ENCODE measurements at regions not wholly inside any gene's neighbourhood (a gene's known extent, or its start where the extent isn't known, plus 50 kb on each side); places are given as distances from the start of the nearest gene placed in this dataset.
"Not testable (repeated sequence)": the region's sequence is repeated elsewhere in the genome, so short reads cannot be mapped to it uniquely, and the experiment has no call there.

- intact Hi-C loops (cut with DNase I, micrococcal nuclease); DNase-seq; ATAC-seq: not testable (repeated sequence)
Measured at GRCh38 chr5:63083689-63084088, 505.1 kb downstream of the LRRC70 start.

GRCh38 chr5:63081402-63081801, 502.8 kb downstream of the LRRC70 start:
- intact Hi-C loops (cut with DNase I, micrococcal nuclease) = no loop called here
- DNase-seq = no peak
- no peak for ATAC-seq

DNA sequence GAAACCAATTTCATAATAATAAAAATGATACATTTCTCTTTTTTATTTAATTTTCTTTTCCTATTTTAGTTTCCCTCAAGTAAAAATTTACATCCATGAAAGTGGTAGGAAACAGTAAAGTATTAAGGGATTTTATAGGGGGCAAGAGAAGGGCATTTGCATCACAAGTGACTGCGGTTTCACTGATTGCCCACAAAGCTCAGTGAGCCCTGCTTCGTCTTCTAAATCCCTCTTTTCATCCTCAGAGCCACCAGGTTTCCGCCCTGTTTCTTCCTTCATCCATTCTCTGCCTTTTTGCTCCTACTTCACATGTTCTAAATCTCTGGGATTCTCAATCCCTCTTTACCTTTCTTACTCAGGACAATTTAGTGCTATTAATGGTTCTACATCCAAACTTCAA, 491.4 kb downstream of the LRRC70 start:
- ATAC-seq (no peak), DNase-seq (no peak)
- intact Hi-C loops (cut with DNase I, micrococcal nuclease) = no loop called here

DNA sequence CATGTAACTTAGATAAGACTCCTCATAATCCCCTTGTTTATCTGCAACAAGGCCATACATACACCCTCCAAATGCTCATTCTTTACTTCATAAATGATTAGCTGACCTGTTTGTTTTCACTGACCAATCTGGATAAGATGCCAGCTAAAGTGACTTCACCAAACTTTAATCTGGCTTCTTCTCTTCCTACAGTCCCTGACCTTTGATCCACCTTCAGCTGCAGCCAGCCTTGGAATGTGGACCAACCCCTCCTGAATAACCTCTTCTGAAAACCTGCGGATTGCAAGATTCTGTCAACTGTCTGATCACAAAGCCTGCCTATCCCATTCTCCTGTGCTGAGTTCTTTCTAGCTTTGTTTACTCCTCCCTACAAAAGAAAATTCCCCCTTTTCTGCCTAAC, 476.8 kb downstream of the LRRC70 start:
- intact Hi-C loops (cut with DNase I, micrococcal nuclease) = no loop called here
- DNase-seq (no peak), ATAC-seq (no peak)

DNA sequence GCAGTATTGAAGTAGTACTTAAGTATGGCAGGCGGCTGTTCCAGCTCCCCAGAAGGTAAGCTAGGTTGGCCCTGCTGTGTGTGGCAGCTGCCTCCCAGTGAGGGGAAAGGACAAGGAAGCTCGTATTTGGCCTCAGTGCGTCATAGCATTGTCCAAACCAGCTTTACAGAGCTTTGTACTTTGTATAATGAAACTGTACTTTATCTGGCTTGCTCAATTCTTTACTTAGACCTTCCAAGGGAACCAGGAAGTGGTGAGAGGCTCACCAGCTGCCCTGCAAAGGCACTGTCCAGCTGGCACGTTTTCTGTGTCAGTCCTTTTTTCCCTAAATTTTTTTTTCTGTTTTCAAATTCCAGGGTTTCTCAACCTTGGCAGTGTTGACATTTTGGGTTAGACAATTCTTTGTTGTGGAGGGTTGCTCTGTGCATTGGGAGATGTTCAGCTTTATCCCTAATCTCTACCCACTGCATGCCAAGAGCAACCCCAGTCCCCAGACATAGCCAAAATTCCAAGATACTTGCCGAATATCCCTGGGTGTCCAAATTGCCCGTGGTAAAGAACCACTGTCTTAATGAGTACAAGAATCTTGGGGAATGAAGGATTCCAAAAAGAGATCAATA, 474.5 kb downstream of the LRRC70 start:
- intact Hi-C loops (cut with DNase I, micrococcal nuclease) = no loop called here
- DNase-seq = no peak
- no peak for ATAC-seq

DNA sequence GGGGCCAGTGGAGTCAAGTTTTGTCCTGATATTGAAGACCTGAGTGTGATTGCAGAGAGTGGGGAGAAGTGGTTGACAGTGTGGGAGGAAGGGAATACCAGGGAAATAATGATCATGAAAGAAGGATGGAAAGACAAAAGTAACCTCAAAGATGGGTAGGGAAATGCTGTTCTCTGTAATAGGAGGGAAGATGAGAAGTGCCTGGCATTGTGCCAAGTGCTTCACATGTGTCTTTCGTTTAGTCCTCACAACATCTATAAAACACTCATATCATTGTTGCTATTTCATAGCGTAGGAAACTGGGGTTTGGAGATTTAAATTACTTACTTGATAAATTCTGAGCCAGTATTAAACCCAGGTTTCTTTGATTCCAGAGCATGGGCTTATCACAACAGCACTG, 472.3 kb downstream of the LRRC70 start:
- intact Hi-C loops (cut with DNase I, micrococcal nuclease) = no loop called here
- no peak for ATAC-seq

DNA sequence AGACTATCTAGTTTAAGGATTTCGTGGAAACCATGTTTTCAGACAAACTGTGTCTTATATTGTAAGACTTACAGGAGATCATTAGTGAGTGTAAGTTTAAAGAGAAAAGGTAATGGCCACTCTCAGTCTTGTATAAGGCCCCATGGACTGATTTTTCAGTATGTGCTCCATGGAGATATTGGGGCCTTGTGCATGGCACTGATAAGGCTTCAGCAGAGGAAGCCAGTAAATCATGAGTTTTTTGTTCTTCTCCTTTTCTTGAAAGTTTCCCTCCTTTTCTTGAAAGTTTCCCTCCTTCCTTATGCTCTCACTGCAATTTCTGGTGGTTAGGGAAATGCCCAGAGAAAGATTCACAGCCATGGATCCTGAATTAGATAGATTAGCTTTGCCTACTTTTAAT, 471.3 kb downstream of the LRRC70 start:
- ATAC-seq (no peak), DNase-seq (no peak)
- intact Hi-C loops (cut with DNase I, micrococcal nuclease) = no loop called here

More for the DNA sequence above, 472.3 kb downstream of the LRRC70 start:
- DNase-seq = no peak

GRCh38 chr5:63043792-63044191, 465.2 kb downstream of the LRRC70 start:
- ATAC-seq = no peak
- intact Hi-C loops (cut with DNase I, micrococcal nuclease) = no loop called here
- no peak for DNase-seq

GRCh38 chr5:63032343-63032742, 453.7 kb downstream of the LRRC70 start:
- no peak for DNase-seq
- ATAC-seq = no peak
- intact Hi-C loops (cut with DNase I, micrococcal nuclease) = no loop called here

DNA sequence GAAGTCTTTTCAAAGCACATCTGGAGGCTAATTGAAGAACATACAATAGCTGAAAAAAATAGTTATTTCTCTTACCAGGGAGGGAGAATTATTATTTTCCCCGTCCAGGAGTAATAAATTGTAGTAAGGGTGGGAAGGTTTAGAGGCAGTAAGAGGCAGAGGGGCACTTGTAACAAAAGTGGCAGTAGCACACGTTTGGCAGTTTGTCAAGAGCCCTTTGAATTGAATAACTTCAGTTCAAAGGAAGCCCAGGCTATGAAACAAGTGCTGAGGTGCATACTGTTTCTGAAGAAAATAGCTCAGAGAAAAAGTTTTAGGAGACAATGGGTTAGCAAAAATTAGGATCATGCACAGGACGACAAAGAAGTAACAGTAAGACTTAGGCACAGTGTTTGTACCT, 451.3 kb downstream of the LRRC70 start:
- intact Hi-C loops (cut with DNase I, micrococcal nuclease) = no loop called here
- ATAC-seq (no peak), DNase-seq (no peak)

DNA sequence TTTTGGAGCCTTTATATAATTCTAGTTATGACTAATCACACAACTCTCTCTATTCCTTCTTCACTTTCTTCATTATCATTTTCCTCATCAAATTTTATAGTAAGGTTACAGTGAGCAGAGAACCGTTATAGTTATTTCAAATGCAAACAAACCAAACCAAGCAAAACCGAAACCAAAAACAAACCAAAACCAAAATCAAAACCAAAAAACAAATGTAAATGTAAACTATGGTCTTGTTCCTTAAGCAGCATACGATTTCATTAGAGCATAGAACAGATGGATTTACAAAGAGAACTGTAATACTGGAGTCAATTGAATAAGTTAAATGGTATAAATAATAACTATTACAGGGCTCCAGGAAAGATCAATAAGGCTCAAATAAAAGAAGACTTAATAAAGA, 447.1 kb downstream of the LRRC70 start:
- ATAC-seq (no peak), DNase-seq (no peak)
- intact Hi-C loops (cut with DNase I, micrococcal nuclease) = no loop called here

DNA sequence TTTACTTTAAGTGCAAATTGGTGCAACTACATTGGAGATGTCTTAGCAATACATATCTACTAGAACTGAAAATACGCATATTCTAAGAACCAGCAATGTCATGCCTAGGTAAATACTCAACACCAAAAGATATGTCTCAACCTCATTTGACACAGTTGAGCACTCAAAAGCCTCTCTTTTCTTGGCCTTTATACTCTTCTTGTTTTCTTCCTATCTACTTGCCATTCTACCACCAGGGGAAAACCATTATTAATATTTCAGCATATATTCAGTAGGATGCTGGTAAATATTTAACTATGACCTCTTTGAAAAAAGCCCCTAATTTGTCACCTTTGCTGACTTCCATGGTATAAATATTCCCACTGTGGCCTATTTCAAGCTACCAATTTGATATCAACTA, 443.8 kb downstream of the LRRC70 start:
- no peak for DNase-seq
- ATAC-seq = no peak
- intact Hi-C loops (cut with DNase I, micrococcal nuclease) = no loop called here

DNA sequence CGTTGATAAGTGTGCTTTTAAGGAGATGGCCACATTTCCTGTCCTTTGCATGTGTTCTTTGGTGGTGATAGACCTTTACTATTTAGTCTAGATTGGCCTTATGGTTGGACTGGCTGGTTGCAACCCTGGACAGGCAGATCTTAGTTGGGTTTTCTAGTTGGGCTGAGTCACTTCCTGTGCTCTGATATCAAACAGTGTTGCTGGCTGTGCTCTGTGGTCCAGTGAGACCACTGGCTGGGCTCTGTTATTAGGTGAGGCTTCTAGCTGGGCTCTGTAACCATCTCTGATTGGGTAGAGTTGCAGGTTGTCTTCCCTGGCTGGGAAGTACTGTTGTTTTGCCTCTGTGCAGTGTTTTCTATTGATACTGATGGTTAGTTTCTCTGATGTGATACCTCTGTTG, 432.5 kb downstream of the LRRC70 start:
- intact Hi-C loops (cut with DNase I, micrococcal nuclease) = no loop called here
- no peak for DNase-seq
- no peak for ATAC-seq

GRCh38 chr5:63008195-63008594, 429.6 kb downstream of the LRRC70 start:
- intact Hi-C loops (cut with DNase I, micrococcal nuclease) = no loop called here
- DNase-seq = no peak
- no peak for ATAC-seq

GRCh38 chr5:62994842-62995241, 416.2 kb downstream of the LRRC70 start:
- intact Hi-C loops (cut with DNase I, micrococcal nuclease); ATAC-seq; DNase-seq: not testable (repeated sequence)

GRCh38 chr5:62985749-62986148, 407.1 kb downstream of the LRRC70 start:
- ATAC-seq (no peak), DNase-seq (no peak)
- intact Hi-C loops (cut with DNase I, micrococcal nuclease) = no loop called here

DNA sequence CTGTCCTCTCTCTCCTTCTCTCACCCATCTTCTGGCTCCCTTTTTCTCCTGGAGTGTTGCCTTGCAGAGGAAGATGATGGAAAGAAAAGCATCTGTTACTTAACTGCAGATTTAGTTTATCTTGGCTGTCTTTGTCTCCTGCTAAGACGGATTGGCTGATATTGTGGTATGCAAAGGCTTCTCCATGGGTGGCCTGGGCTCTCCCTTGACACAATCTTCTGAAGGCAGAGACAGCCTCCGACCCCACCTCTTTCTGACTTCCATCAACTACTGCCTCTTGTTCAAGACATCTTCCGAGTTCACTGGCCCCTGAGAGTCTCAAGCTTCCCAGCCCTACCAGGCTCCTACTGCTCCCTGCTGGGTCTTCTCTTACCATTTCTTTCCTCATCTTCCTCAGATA, 403.7 kb downstream of the LRRC70 start:
- no peak for DNase-seq
- intact Hi-C loops (cut with DNase I, micrococcal nuclease) = no loop called here

GRCh38 chr5:62980884-62981283, 402.3 kb downstream of the LRRC70 start:
- DNase-seq = no peak
- intact Hi-C loops (cut with DNase I, micrococcal nuclease) = no loop called here
- ATAC-seq = no peak

More for the DNA sequence above, 403.7 kb downstream of the LRRC70 start:
- no peak for ATAC-seq

DNA sequence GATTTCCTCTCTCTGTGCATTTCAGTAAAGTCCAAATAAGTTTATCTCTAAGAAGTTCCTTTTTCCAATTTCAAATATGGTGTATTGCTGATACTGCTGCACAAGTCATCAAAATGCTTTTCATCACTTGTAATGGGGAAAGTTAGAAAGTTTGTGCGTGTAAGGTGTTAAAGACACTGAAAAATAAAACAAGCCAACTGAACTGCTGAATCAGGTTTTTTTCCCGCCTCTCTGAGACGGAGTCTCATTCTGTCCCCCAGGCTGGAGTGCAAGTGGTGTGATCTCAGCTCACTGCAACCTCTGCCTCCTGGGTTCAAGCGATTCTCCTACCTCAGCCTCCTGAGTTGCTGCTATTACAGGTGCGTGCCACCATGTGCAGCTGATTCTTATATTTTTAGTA, 400.9 kb downstream of the LRRC70 start:
- ATAC-seq (no peak), DNase-seq (no peak)
- intact Hi-C loops (cut with DNase I, micrococcal nuclease) = no loop called here

GRCh38 chr5:62977661-62978060, 399.0 kb downstream of the LRRC70 start:
- DNase-seq (no peak), ATAC-seq (no peak)
- intact Hi-C loops (cut with DNase I, micrococcal nuclease) = no loop called here

DNA sequence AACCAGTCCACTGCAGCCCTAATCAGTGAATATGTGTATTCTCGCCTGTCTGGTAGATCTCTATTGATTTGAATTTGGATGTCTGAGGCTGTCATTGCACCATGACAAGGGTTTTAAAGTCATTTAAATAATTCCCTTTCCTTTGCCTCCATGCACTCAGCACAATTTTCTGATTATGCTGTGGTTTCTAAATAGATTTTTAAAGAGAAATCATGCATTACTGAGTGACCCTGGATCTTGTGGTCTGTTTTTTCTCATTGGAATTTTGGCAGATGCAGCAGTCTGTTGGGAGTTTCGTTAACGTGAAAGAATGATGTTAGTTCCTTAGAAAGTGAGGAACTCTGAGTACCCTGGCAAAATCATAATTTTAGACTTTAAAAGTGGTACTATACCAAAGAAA, 396.0 kb downstream of the LRRC70 start:
- intact Hi-C loops (cut with DNase I, micrococcal nuclease) = no loop called here
- DNase-seq (no peak), ATAC-seq (no peak)

All from left colon (tissue), 2 donors.